GM23338 (cell line): ENCODE measurements at regions not wholly inside any gene's neighbourhood (a gene's known extent, or its start where the extent isn't known, plus 50 kb on each side); places are given as distances from the start of the nearest gene placed in this dataset.

Source experiments
- ATAC-seq: fragments of 200-7000 bp; cut with Tn5 transposase; 3 replicates; pipeline ENCODE4 v1.9.1; 2020
- DNase-seq: peaks from one replicate; pipeline ENCODE4 v3.0.0-alpha.2; 2015; ENCODE audit warnings: low spot score
- H2AFZ ChIP-seq: fragments of 200-600 bp; sonication (generic); 2 replicates; pipeline ENCODE4 v1.8.0; 2016; ENCODE audit warnings: antibody characterized with exemption, mild to moderate bottlenecking, moderate library complexity
- H3F3A ChIP-seq: fragments of 200-600 bp; sonication (generic); replicated peaks from 2 replicates; pipeline ENCODE4 v1.8.0; 2017; ENCODE audit warnings: antibody characterized with exemption, mixed run types, low read depth
- H3K27ac ChIP-seq: fragments of 200-600 bp; sonication (generic); 2 replicates; pipeline ENCODE4 v1.6.1; 2016; ENCODE audit warnings: low read depth
- H3K27me3 ChIP-seq: fragments of 200-600 bp; sonication (generic); 2 replicates; pipeline ENCODE4 v1.8.0; 2016; ENCODE audit warnings: mild to moderate bottlenecking, mixed run types, moderate library complexity; ENCODE audit not compliant: insufficient read depth
- H3K36me3 ChIP-seq: fragments of 200-600 bp; sonication (generic); 2 replicates; pipeline ENCODE4 v1.8.0; 2016; ENCODE audit warnings: mild to moderate bottlenecking; ENCODE audit not compliant: insufficient read depth
- H3K4me1 ChIP-seq: fragments of 200-600 bp; sonication (generic); 2 replicates; pipeline ENCODE4 v1.8.0; 2016; ENCODE audit warnings: mild to moderate bottlenecking, moderate library complexity; ENCODE audit not compliant: insufficient read depth
- H3K4me2 ChIP-seq: fragments of 200-600 bp; sonication (generic); 2 replicates; pipeline ENCODE4 v1.7.1; 2017; ENCODE audit warnings: mixed run types
- H3K4me3 ChIP-seq: fragments of 200-600 bp; sonication (generic); 2 replicates; pipeline ENCODE4 v1.6.1; 2016; ENCODE audit warnings: mixed run types
- H3K79me2 ChIP-seq: fragments of 200-600 bp; sonication (generic); replicated peaks from 2 replicates; pipeline ENCODE4 v1.8.0; 2017; ENCODE audit warnings: mild to moderate bottlenecking; ENCODE audit not compliant: insufficient read depth
- H3K9me2 ChIP-seq: fragments of 200-600 bp; sonication (generic); 2 replicates; pipeline ENCODE4 v1.8.0; 2017; ENCODE audit not compliant: insufficient read depth
- H4K20me1 ChIP-seq: fragments of 200-600 bp; sonication (generic); replicated peaks from 2 replicates; pipeline ENCODE4 v1.8.0; 2017; ENCODE audit warnings: mild to moderate bottlenecking; ENCODE audit not compliant: insufficient read depth
- H3K27ac Mint-ChIP-seq: 2 replicates; pipeline ENCODE4 v1.8.0; 2020; ENCODE audit warnings: inconsistent platforms, mild to moderate bottlenecking, moderate library complexity, mixed read lengths
- H3K27me3 Mint-ChIP-seq: 3 replicates; pipeline ENCODE4 v1.8.0; 2022; ENCODE audit warnings: low read depth, mild to moderate bottlenecking, moderate library complexity, mixed read lengths, inconsistent platforms; ENCODE audit not compliant: insufficient read depth, poor library complexity
- H3K36me3 Mint-ChIP-seq: 3 replicates; pipeline ENCODE4 v1.8.0; 2021; ENCODE audit warnings: low read depth, mild to moderate bottlenecking, inconsistent platforms, moderate library complexity, mixed read lengths
- H3K4me1 Mint-ChIP-seq: 3 replicates; pipeline ENCODE4 v1.8.0; 2020; ENCODE audit warnings: mild to moderate bottlenecking, inconsistent platforms, mixed read lengths
- H3K4me3 Mint-ChIP-seq: 3 replicates; pipeline ENCODE4 v1.8.0; 2021; ENCODE audit warnings: moderate library complexity, mild to moderate bottlenecking, inconsistent platforms, mixed read lengths
- H3K9me3 Mint-ChIP-seq: 3 replicates; pipeline ENCODE4 v1.8.0; 2020; ENCODE audit warnings: moderate library complexity, mild to moderate bottlenecking, inconsistent platforms, mixed read lengths
- CREB1 ChIP-seq: fragments of 250-450 bp; sonication (Bioruptor Pico); IDR thresholded peaks from 2 replicates; pipeline ENCODE4 v1.5.0; 2020; ENCODE audit warnings: low read depth, mild to moderate bottlenecking, moderate library complexity
- ETS1 ChIP-seq: IDR thresholded peaks from 2 replicates; pipeline ENCODE4 v1.6.1; 2016; ENCODE audit warnings: antibody characterized with exemption
- EZH2 ChIP-seq: fragments of 200-600 bp; sonication (generic); IDR thresholded peaks from one replicate; pipeline ENCODE4 v1.8.0; 2017; ENCODE audit warnings: antibody characterized with exemption, mild to moderate bottlenecking, low read depth; ENCODE audit not compliant: unreplicated experiment
- JUNB ChIP-seq: IDR thresholded peaks from one replicate; pipeline ENCODE4 v1.6.1; 2016; ENCODE audit warnings: antibody characterized with exemption; ENCODE audit not compliant: unreplicated experiment
- NANOG ChIP-seq: IDR thresholded peaks from 2 replicates; pipeline ENCODE4 v1.6.1; 2016; ENCODE audit warnings: antibody characterized with exemption, borderline replicate concordance
- STAT1 ChIP-seq: IDR thresholded peaks from one replicate; pipeline ENCODE4 v1.6.1; 2016; ENCODE audit warnings: antibody characterized with exemption; ENCODE audit not compliant: unreplicated experiment
- ZNF114 ChIP-seq: fragments of 250-450 bp; sonication (Bioruptor Pico); IDR thresholded peaks from 2 replicates; pipeline ENCODE4 v1.5.0; 2020; ENCODE audit warnings: mild to moderate bottlenecking, moderate library complexity
- ZNF331 ChIP-seq: fragments of 250-450 bp; sonication (Bioruptor Pico); IDR thresholded peaks from 2 replicates; pipeline ENCODE4 v1.5.0; 2020; ENCODE audit warnings: low read depth, mild to moderate bottlenecking, moderate library complexity
- TF ChIP-seq, protein P1 (sequence below): IDR thresholded peaks from one replicate; pipeline ENCODE4 v1.6.1; 2018; ENCODE audit warnings: antibody characterized with exemption; ENCODE audit not compliant: unreplicated experiment
- TF ChIP-seq, protein P2 (sequence below): fragments of 250-450 bp; sonication (Bioruptor Pico); IDR thresholded peaks from 2 replicates; pipeline ENCODE4 v1.5.0; 2020; ENCODE audit warnings: mild to moderate bottlenecking, moderate library complexity

GRCh38 chrX:40945361-40945713, 139.9 kb upstream of the USP9X start:
- Histone ChIP-seq H3K79me2 (no peaks in the 10 kb centered on the region), H3K4me3 (no peak overlapping the region), H3F3A (no peaks in the 10 kb centered on the region), H3K27me3 (no peaks in the 10 kb centered on the region), H4K20me1 (no peaks in the 10 kb centered on the region), H3K4me1 (no peaks in the 10 kb centered on the region), H3K9me2 (no peaks in the 10 kb centered on the region), H3K36me3 (no peaks in the 10 kb centered on the region), H3K27ac (no peak overlapping the region), H2AFZ (no peak overlapping the region), H3K4me2 (no peak overlapping the region)
- H3K9me3 Mint-ChIP-seq, result peaks cover 6% of the 10 kb centered on the region
- no peak for DNase-seq
- no peak overlapping the region for H3K27ac Mint-ChIP-seq
- no peak overlapping the region for H3K4me3 Mint-ChIP-seq
- ATAC-seq, result no peak
- peaks cover 14% of the 10 kb centered on the region for H3K36me3 Mint-ChIP-seq
- TF ChIP-seq ZNF331 (no peak), CREB1 (CRISPR knock-in tag) (no peak), EZH2 (no peak), STAT1 (no peak), NANOG (no peak), ZNF114 (CRISPR knock-in tag) (no peak), ETS1 (no peak), JUNB (no peak)
- TF ChIP-seq, protein P1, sequence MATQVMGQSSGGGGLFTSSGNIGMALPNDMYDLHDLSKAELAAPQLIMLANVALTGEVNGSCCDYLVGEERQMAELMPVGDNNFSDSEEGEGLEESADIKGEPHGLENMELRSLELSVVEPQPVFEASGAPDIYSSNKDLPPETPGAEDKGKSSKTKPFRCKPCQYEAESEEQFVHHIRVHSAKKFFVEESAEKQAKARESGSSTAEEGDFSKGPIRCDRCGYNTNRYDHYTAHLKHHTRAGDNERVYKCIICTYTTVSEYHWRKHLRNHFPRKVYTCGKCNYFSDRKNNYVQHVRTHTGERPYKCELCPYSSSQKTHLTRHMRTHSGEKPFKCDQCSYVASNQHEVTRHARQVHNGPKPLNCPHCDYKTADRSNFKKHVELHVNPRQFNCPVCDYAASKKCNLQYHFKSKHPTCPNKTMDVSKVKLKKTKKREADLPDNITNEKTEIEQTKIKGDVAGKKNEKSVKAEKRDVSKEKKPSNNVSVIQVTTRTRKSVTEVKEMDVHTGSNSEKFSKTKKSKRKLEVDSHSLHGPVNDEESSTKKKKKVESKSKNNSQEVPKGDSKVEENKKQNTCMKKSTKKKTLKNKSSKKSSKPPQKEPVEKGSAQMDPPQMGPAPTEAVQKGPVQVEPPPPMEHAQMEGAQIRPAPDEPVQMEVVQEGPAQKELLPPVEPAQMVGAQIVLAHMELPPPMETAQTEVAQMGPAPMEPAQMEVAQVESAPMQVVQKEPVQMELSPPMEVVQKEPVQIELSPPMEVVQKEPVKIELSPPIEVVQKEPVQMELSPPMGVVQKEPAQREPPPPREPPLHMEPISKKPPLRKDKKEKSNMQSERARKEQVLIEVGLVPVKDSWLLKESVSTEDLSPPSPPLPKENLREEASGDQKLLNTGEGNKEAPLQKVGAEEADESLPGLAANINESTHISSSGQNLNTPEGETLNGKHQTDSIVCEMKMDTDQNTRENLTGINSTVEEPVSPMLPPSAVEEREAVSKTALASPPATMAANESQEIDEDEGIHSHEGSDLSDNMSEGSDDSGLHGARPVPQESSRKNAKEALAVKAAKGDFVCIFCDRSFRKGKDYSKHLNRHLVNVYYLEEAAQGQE, result no peak
- TF ChIP-seq, protein P2, sequence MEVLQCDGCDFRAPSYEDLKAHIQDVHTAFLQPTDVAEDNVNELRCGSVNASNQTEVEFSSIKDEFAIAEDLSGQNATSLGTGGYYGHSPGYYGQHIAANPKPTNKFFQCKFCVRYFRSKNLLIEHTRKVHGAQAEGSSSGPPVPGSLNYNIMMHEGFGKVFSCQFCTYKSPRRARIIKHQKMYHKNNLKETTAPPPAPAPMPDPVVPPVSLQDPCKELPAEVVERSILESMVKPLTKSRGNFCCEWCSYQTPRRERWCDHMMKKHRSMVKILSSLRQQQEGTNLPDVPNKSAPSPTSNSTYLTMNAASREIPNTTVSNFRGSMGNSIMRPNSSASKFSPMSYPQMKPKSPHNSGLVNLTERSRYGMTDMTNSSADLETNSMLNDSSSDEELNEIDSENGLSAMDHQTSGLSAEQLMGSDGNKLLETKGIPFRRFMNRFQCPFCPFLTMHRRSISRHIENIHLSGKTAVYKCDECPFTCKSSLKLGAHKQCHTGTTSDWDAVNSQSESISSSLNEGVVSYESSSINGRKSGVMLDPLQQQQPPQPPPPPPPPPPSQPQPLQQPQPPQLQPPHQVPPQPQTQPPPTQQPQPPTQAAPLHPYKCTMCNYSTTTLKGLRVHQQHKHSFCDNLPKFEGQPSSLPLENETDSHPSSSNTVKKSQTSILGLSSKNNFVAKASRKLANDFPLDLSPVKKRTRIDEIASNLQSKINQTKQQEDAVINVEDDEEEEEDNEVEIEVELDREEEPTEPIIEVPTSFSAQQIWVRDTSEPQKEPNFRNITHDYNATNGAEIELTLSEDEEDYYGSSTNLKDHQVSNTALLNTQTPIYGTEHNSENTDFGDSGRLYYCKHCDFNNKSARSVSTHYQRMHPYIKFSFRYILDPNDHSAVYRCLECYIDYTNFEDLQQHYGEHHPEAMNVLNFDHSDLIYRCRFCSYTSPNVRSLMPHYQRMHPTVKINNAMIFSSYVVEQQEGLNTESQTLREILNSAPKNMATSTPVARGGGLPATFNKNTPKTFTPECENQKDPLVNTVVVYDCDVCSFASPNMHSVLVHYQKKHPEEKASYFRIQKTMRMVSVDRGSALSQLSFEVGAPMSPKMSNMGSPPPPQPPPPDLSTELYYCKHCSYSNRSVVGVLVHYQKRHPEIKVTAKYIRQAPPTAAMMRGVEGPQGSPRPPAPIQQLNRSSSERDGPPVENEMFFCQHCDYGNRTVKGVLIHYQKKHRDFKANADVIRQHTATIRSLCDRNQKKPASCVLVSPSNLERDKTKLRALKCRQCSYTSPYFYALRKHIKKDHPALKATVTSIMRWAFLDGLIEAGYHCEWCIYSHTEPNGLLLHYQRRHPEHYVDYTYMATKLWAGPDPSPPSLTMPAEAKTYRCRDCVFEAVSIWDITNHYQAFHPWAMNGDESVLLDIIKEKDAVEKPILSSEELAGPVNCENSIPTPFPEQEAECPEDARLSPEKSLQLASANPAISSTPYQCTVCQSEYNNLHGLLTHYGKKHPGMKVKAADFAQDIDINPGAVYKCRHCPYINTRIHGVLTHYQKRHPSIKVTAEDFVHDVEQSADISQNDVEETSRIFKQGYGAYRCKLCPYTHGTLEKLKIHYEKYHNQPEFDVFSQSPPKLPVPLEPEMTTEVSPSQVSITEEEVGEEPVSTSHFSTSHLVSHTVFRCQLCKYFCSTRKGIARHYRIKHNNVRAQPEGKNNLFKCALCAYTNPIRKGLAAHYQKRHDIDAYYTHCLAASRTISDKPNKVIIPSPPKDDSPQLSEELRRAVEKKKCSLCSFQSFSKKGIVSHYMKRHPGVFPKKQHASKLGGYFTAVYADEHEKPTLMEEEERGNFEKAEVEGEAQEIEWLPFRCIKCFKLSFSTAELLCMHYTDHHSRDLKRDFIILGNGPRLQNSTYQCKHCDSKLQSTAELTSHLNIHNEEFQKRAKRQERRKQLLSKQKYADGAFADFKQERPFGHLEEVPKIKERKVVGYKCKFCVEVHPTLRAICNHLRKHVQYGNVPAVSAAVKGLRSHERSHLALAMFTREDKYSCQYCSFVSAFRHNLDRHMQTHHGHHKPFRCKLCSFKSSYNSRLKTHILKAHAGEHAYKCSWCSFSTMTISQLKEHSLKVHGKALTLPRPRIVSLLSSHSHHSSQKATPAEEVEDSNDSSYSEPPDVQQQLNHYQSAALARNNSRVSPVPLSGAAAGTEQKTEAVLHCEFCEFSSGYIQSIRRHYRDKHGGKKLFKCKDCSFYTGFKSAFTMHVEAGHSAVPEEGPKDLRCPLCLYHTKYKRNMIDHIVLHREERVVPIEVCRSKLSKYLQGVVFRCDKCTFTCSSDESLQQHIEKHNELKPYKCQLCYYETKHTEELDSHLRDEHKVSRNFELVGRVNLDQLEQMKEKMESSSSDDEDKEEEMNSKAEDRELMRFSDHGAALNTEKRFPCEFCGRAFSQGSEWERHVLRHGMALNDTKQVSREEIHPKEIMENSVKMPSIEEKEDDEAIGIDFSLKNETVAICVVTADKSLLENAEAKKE, result no peak
- peaks cover 17% of the 10 kb centered on the region for H3K4me1 Mint-ChIP-seq
- H3K27me3 Mint-ChIP-seq, result peaks cover 2% of the 10 kb centered on the region
